IMR-90 (cell line): ENCODE measurements at regions not wholly inside any gene's neighbourhood (a gene's known extent, or its start where the extent isn't known, plus 50 kb on each side); places are given as distances from the start of the nearest gene placed in this dataset.

Experiments used
- FOS ChIP-seq: fragments of 150-350 bp; IDR thresholded peaks from 2 replicates; pipeline ENCODE4 v1.6.1; 2016; ENCODE audit warnings: low read depth, low read length
- MXI1 ChIP-seq: IDR thresholded peaks from 2 replicates; pipeline ENCODE4 v1.6.1; 2012; ENCODE audit warnings: low read depth, mild to moderate bottlenecking, low read length, moderate library complexity, borderline replicate concordance
- POLR2A ChIP-seq: IDR thresholded peaks from 2 replicates; pipeline ENCODE4 v1.6.1; 2012; ENCODE audit warnings: mild to moderate bottlenecking, low read depth, low read length
- RCOR1 ChIP-seq: IDR thresholded peaks from 2 replicates; pipeline ENCODE4 v1.6.1; 2012; ENCODE audit warnings: mild to moderate bottlenecking, low read length, improper control_type of control experiment; ENCODE audit not compliant: insufficient replicate concordance
- SMC3 ChIP-seq: fragments of 150-350 bp; IDR thresholded peaks from 2 replicates; pipeline ENCODE4 v1.6.1; 2016; ENCODE audit warnings: low read depth, mild to moderate bottlenecking, antibody characterized with exemption, low read length, moderate library complexity
- TF ChIP-seq, protein P1 (sequence below): conservative IDR thresholded peaks from 2 replicates; pipeline ENCODE4 v1.5.1; 2012; ENCODE audit warnings: mild to moderate bottlenecking, low read depth, low read length, improper control_type of control experiment
- TF ChIP-seq, protein P2 (sequence below): fragments of 150-350 bp; IDR thresholded peaks from 2 replicates; pipeline ENCODE4 v1.6.1; 2016; ENCODE audit warnings: low read depth, mild to moderate bottlenecking, low read length, moderate library complexity, borderline replicate concordance

DNA sequence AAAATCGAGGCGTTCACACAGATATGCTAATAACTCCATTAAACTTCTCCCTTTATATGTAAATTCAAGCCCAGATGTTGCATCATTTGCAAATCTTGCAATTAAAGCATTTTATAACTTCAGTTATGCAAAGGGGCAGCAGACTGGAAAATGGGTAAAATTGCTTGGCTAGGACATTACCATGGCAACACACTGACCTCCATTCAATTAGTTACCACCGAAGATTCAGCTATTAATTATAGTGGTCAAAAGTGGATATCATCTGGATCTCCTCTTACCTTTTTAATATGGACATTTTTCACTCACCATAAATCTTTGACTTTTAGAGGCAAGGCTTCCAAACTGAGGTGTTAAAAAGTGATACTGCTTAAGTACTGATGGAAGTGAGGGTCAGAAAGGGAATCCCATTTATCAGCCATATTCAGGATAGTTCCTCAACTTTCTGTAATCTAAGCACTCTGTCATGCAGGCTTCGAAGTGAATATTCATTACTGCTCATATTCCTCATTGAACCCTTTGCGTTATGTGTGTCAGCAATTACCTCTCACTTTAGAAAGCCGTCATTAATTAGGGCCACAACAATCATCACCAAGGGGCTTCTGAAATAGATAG lies 386.2 kb upstream of the ROBO2 start:
- TF ChIP-seq, protein P1, sequence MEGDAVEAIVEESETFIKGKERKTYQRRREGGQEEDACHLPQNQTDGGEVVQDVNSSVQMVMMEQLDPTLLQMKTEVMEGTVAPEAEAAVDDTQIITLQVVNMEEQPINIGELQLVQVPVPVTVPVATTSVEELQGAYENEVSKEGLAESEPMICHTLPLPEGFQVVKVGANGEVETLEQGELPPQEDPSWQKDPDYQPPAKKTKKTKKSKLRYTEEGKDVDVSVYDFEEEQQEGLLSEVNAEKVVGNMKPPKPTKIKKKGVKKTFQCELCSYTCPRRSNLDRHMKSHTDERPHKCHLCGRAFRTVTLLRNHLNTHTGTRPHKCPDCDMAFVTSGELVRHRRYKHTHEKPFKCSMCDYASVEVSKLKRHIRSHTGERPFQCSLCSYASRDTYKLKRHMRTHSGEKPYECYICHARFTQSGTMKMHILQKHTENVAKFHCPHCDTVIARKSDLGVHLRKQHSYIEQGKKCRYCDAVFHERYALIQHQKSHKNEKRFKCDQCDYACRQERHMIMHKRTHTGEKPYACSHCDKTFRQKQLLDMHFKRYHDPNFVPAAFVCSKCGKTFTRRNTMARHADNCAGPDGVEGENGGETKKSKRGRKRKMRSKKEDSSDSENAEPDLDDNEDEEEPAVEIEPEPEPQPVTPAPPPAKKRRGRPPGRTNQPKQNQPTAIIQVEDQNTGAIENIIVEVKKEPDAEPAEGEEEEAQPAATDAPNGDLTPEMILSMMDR = no peak
- no peak for TF ChIP-seq FOS
- TF ChIP-seq MXI1 = no peak
- TF ChIP-seq, protein P2, sequence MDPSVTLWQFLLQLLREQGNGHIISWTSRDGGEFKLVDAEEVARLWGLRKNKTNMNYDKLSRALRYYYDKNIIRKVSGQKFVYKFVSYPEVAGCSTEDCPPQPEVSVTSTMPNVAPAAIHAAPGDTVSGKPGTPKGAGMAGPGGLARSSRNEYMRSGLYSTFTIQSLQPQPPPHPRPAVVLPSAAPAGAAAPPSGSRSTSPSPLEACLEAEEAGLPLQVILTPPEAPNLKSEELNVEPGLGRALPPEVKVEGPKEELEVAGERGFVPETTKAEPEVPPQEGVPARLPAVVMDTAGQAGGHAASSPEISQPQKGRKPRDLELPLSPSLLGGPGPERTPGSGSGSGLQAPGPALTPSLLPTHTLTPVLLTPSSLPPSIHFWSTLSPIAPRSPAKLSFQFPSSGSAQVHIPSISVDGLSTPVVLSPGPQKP = no peak
- TF ChIP-seq POLR2A = no peak
- no peak for TF ChIP-seq SMC3
- no peak for TF ChIP-seq RCOR1
